Posterior cingulate gyrus (tissue), 11 donors: ENCODE measurements at regions not wholly inside any gene's neighbourhood (a gene's known extent, or its start where the extent isn't known, plus 50 kb on each side); places are given as distances from the start of the nearest gene placed in this dataset.
"Not testable (repeated sequence)": the region's sequence is repeated elsewhere in the genome, so short reads cannot be mapped to it uniquely, and the experiment has no call there.

Experiments used
- DNase-seq, 10 donors: peaks; one replicate each; pipeline versions ENCODE4 v3.0.0 to v3.0.0-alpha.2; 2020 to 2021; ENCODE audit warnings: mixed read lengths in 3 of 10
- intact Hi-C: fragments of 100-400 bp; cut with DNase I; formaldehyde crosslinking; loops from one replicate; pipeline ENCODE4 v1.15.1; 2023

- intact Hi-C loops: loop anchor here (5.0 kb wide), 1 partner anchor 157 kb away; the partner anchor contains the start of gene SIPA1L1
- peak in 1 of 10 donors; percentile 43 for DNase-seq
Measured at GRCh38 chr14:71165121-71166031, 258.1 kb downstream of the PCNX1 start.

GRCh38 chr14:71166180-71166837 lies 259.1 kb downstream of the PCNX1 start:
- peak in 4 of 10 donors; percentile 22 to 44 (median 36) for DNase-seq
- intact Hi-C loops: loop anchor here (5.0 kb wide), 1 partner anchor 156 kb away; the partner anchor contains the start of gene SIPA1L1

GRCh38 chr14:71167325-71167950 lies 260.2 kb downstream of the PCNX1 start:
- intact Hi-C loops: loop anchor here (5.0 kb wide), 1 partner anchor 155 kb away; the partner anchor contains the start of gene SIPA1L1
- DNase-seq: not testable (repeated sequence)

DNA sequence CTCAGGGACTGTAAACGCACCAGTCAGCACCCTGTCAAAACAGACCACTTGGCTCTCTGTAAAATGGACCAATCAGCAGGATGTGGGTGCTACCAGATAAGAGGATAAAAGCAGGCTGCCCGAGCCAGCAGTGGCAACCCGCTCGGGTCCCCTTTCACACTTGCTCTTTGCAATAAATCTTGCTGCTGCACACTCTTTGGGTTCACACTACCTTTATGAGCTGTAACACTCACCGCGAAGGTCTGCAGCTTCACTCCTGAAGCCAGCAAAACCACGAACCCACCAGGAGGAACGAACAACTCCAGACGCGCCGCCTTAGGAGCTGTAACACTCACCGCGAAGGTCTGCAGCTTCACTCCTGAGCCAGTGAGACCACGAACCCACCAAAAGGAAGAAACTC lies 260.9 kb downstream of the PCNX1 start:
- intact Hi-C loops: loop anchor here (5.0 kb wide), 1 partner anchor 154 kb away; the partner anchor contains the start of gene SIPA1L1
- not testable (repeated sequence) for DNase-seq

GRCh38 chr14:71168564-71169427 lies 261.5 kb downstream of the PCNX1 start:
- no peak for DNase-seq
- intact Hi-C loops: loop anchor here (5.0 kb wide), 1 partner anchor 154 kb away; the partner anchor contains the start of gene SIPA1L1

- intact Hi-C loops: loop anchor here (5.0 kb wide), 1 partner anchor 152 kb away; the partner anchor contains the start of gene SIPA1L1
- DNase-seq: no peak
Measured at GRCh38 chr14:71169861-71170260, 262.6 kb downstream of the PCNX1 start.

- intact Hi-C loops: no loop called here
- no peak for DNase-seq
Measured at GRCh38 chr14:71175491-71175890, 268.2 kb downstream of the PCNX1 start.

DNA sequence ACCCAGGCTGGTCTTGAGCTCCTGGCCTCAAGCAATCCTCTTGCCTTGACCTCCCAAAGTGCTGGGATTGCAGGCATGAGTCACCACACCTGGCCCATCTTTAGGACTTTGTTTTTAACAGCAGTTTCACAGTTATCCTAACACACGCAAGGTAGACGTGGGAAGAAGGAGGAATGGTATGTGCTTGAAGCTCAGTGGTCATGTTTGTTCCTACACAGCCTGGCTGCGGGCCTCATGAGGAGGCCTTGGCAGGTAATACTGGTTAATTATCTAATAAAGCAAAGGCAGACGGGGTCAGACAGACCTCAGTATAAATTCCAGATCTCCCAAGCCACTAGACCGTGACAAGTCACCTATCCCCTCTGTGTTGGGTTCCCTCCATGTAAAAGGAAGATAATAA lies 271.8 kb downstream of the PCNX1 start:
- intact Hi-C loops: no loop called here
- no peak for DNase-seq

DNA sequence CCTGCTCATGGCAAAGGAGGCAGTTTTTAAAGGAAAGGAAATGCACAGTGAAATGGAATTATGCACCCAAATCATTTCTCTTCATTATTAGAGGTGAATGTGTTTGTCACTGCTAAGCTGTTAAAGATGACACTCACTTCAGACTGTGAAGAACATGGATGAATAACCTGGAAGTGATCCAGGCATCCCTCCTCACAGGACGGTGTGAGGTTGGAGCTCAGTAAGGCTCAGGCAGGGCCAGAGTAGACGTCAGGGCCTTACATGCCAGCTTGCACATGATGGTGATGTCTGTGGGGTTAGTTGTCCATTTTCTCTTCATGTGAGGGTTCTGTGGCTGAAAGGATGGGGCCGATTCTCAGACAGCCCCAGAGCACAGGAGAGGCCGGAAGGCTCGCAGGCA lies 273.1 kb downstream of the PCNX1 start:
- no peak for DNase-seq
- intact Hi-C loops: no loop called here

DNA sequence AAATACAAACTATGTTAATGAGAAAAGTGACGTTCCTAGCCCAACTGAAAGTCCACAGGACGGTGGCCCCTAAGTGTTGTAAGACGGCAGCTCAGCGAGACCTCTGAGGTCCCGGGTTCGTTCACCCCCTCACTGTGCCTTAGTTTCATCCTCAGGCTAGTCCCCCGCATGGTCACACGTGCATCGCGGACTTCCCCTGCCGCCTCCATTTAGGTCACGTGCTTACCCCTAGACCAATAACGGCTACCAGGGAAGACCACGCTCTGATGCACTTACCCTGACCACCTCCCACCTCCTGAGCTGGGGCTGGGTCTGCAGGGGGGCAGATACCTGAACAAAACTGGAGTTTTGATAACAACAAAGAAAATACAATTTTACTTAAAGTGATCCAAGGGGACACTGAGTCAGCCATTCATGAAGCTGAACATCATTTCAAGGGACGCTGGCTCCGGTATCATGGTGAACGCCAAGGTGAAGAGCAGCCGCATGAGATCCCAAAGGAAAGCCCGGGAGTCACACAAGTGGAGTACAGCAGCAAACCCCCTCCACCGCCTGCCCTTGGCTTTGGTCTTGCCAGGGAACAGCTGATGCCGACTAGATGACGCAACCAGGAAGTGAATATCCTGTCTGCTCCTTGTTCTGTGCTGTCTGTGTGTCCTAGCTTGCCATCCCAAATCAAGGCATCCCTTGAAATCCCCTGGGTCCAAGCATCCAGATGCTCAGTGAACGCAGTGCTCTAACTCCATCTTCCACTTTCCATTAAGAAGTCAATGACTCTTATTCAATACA lies 274.1 kb downstream of the PCNX1 start:
- intact Hi-C loops: no loop called here
- no peak for DNase-seq

GRCh38 chr14:71183876-71184689 lies 276.8 kb downstream of the PCNX1 start:
- intact Hi-C loops: no loop called here
- no peak for DNase-seq

- DNase-seq: no peak
- intact Hi-C loops: no loop called here
Measured at GRCh38 chr14:71185637-71186036, 278.4 kb downstream of the PCNX1 start.

DNA sequence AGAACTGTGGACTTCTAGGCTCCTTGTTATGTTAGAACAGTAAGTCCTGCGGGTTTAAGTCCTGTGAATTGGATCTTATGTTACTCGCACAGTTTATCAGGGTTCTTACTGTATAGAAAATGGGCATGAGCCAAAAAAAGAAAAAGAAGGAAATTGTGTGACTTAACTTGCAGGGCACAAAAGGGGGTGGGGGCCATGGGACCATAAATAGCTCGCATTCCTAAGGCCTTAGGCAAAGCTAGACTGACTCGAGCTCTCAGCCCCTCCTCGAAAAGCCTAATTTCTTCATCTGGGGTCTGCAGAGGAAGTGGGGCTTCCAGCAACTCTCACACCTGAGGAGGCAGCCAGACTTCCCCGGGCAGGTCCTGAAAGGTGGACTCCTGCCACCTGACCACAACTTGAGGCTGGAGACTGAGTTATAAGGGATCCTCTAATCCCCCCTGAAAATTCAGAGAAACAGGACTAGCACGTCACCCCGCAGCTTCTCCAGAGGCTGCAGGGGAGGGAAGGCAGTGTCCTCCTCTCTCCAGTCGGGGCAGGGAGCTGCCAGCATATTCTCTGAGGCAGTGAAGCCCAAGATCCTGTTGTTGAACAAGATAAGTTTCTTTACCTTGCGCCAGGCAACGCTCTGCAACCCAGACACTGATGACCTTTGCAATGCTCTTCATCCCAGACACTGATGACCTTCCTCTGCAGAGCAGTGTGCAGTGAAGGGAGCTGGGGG lies 280.5 kb downstream of the PCNX1 start:
- DNase-seq: no peak
- intact Hi-C loops: no loop called here

DNA sequence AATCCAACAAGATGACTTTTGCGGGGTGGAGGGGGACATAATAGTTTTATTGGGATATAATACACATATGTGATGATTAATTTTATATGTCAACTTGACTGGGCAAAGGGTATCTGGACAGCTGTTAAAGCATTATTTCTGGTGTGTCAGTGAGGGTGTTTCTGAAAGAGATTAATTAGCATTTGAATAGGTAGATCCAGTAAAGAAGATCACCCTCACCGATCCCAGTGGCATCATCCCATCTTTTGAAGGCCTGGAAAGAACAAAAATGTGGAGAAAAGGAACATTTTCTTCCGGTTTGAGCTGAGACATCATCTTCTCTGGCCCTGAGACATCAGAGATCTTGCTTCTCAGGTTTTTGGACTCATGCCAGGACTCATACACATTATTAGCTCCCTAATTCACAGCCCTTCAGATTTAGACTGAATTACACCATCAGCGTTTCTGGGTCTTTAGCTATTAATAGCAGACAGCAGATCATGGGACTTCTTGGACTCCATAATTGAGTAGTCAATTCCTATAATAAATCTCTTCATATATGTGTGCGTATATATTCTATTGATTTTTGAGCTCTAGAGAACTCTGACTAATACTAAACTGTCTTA lies 283.6 kb downstream of the PCNX1 start:
- intact Hi-C loops: no loop called here
- no peak for DNase-seq

DNA sequence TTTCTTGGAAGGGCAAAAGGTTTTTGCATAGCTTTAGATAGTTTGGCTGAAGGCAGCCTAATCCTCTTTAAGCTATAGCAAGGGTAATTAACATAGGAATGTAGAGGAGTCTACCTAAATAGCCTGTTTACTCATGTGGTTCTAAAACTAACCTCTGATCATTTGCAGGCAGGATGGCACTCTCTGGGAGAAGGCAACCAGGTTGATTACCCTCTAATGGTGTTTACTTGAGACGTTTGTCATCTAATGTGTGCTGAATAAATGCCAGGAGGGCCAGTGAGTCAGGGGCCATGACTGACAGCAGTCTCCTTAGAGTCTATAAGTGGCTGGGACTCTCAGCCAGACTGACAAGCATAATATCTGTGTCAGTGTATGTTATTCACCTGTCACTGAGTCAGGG lies 286.4 kb downstream of the PCNX1 start:
- DNase-seq: no peak
- intact Hi-C loops: no loop called here

GRCh38 chr14:71194251-71194650 lies 287.0 kb downstream of the PCNX1 start:
- intact Hi-C loops: no loop called here
- DNase-seq: no peak

- intact Hi-C loops: no loop called here
- DNase-seq: no peak
Measured at GRCh38 chr14:71196921-71197320, 289.7 kb downstream of the PCNX1 start.
